CD4-positive, alpha-beta memory T cell (primary cell): ENCODE measurements at regions not wholly inside any gene's neighbourhood (a gene's known extent, or its start where the extent isn't known, plus 50 kb on each side); places are given as distances from the start of the nearest gene placed in this dataset.

Experiments
- CTCF ChIA-PET: fragments of 350-600 bp; sonication (Branson Sonifier 250); formaldehyde crosslinking; loops from one replicate; lab custom pipeline; 2021; ENCODE audit warnings: inconsistent platforms; ENCODE audit not compliant: partially characterized antibody; lab: Charles Lee
- POLR2A ChIA-PET: fragments of 350-600 bp; sonication (Branson Sonifier 250); formaldehyde crosslinking; loops from one replicate; lab custom pipeline; 2021; ENCODE audit not compliant: partially characterized antibody; lab: Charles Lee
- DNase-seq, 5 donors: peaks; one replicate each; pipeline versions ENCODE4 v3.0.0 to v3.0.0-alpha.2; 2020 to 2022; ENCODE audit warnings: mixed read lengths in 1 of 5
- H3K27ac ChIP-seq: one replicate; pipeline ENCODE4 v1.7.0; 2013; ENCODE audit warnings: low read depth, low read length
- H3K27me3 ChIP-seq: 2 replicates; pipeline ENCODE4 v1.7.0; 2013; ENCODE audit warnings: mild to moderate bottlenecking, low read length, moderate library complexity; ENCODE audit not compliant: insufficient read depth
- H3K36me3 ChIP-seq: 2 replicates; pipeline ENCODE4 v1.7.0; 2013; ENCODE audit warnings: mild to moderate bottlenecking, low read length, moderate library complexity; ENCODE audit not compliant: insufficient read depth
- H3K4me1 ChIP-seq: 2 replicates; pipeline ENCODE4 v1.7.0; 2013; ENCODE audit warnings: mild to moderate bottlenecking, low read length, moderate library complexity; ENCODE audit not compliant: insufficient read depth
- H3K4me3 ChIP-seq, 2 donors: one replicate each; pipeline ENCODE4 v1.7.0; 2013; ENCODE audit warnings: low read length in 2 of 2, mild to moderate bottlenecking in 1 of 2
- H3K9me3 ChIP-seq, 2 donors: one replicate each; pipeline ENCODE4 v1.7.0; 2013; ENCODE audit warnings: low read length in 2 of 2, control low read depth in 1 of 2; ENCODE audit not compliant: control insufficient read depth in 1 of 2
- H3K27ac Mint-ChIP-seq, 7 donors: one replicate each; pipeline ENCODE4 v1.8.0; 2020 to 2021; ENCODE audit warnings: mixed read lengths in 7 of 7, mild to moderate bottlenecking in 6 of 7, inconsistent platforms in 3 of 7, moderate library complexity in 3 of 7
- H3K27me3 Mint-ChIP-seq, 2 donors: one replicate each; pipeline ENCODE4 v1.8.0; 2020 to 2021; ENCODE audit warnings: mixed read lengths in 2 of 2
- H3K36me3 Mint-ChIP-seq, 2 donors: one replicate each; pipeline ENCODE4 v1.8.0; 2020 to 2021; ENCODE audit warnings: mixed read lengths in 2 of 2, inconsistent platforms in 1 of 2, mild to moderate bottlenecking in 1 of 2
- H3K4me1 Mint-ChIP-seq, 4 donors: one replicate each; pipeline ENCODE4 v1.8.0; 2020 to 2021; ENCODE audit warnings: mixed read lengths in 4 of 4, mild to moderate bottlenecking in 1 of 4
- H3K4me3 Mint-ChIP-seq, 8 donors: one replicate each; pipeline ENCODE4 v1.8.0; 2020 to 2021; ENCODE audit warnings: mixed read lengths in 8 of 8, mild to moderate bottlenecking in 7 of 8, moderate library complexity in 6 of 8, inconsistent platforms in 3 of 8
- H3K9me3 Mint-ChIP-seq, 8 donors: one replicate each; pipeline ENCODE4 v1.8.0; 2020 to 2021; ENCODE audit warnings: mixed read lengths in 8 of 8, mild to moderate bottlenecking in 5 of 8, inconsistent platforms in 3 of 8, moderate library complexity in 1 of 8
- intact Hi-C: fragments of 100-400 bp; cut with micrococcal nuclease; formaldehyde crosslinking; loops from one replicate; pipeline ENCODE4 v1.15.1; 2023

- H3K27ac Mint-ChIP-seq = no peak overlapping the region
- no peaks in the 10 kb centered on the region for H3K4me1 Mint-ChIP-seq
- Histone ChIP-seq H3K4me1 (no peaks in the 10 kb centered on the region), H3K27me3 (no peaks in the 10 kb centered on the region), H3K4me3 (no peak overlapping the region), H3K36me3 (no peaks in the 10 kb centered on the region), H3K27ac (no peak overlapping the region), H3K9me3 (no peaks in the 10 kb centered on the region)
- POLR2A ChIA-PET = no interaction called here
- CTCF ChIA-PET = no interaction called here
- no peak for DNase-seq
- H3K4me3 Mint-ChIP-seq = no peak overlapping the region
- H3K36me3 Mint-ChIP-seq = no peaks in the 10 kb centered on the region
- no peaks in the 10 kb centered on the region for H3K27me3 Mint-ChIP-seq
- peaks cover 2 to 19% (median 10%) of the 10 kb centered on the region in 8 donors for H3K9me3 Mint-ChIP-seq
- intact Hi-C loops = no loop called here
Measured at GRCh38 chr7:119665796-119666195, 607.2 kb upstream of the KCND2 start.

- Mint-ChIP-seq H3K4me1 (no peaks in the 10 kb centered on the region), H3K36me3 (no peaks in the 10 kb centered on the region), H3K9me3 (peaks cover 0 to 12% (median 5%) of the 10 kb centered on the region in 8 donors), H3K27me3 (no peaks in the 10 kb centered on the region), H3K4me3 (no peak overlapping the region), H3K27ac (no peak overlapping the region)
- Histone ChIP-seq H3K36me3 (no peaks in the 10 kb centered on the region), H3K4me3 (no peak overlapping the region), H3K27ac (no peak overlapping the region), H3K9me3 (no peaks in the 10 kb centered on the region), H3K4me1 (no peaks in the 10 kb centered on the region), H3K27me3 (no peaks in the 10 kb centered on the region)
- intact Hi-C loops = no loop called here
- DNase-seq = no peak
- POLR2A ChIA-PET = no interaction called here
- CTCF ChIA-PET = no interaction called here
Measured at GRCh38 chr7:119681336-119681735, 591.6 kb upstream of the KCND2 start.

- Histone ChIP-seq H3K36me3 (no peaks in the 10 kb centered on the region), H3K27me3 (no peaks in the 10 kb centered on the region), H3K4me1 (no peaks in the 10 kb centered on the region), H3K27ac (no peak overlapping the region), H3K4me3 (no peak overlapping the region), H3K9me3 (no peaks in the 10 kb centered on the region)
- intact Hi-C loops = no loop called here
- Mint-ChIP-seq H3K27me3 (no peaks in the 10 kb centered on the region), H3K36me3 (no peaks in the 10 kb centered on the region), H3K4me3 (no peak overlapping the region), H3K4me1 (no peaks in the 10 kb centered on the region), H3K9me3 (peaks cover 0 to 12% (median 4%) of the 10 kb centered on the region in 8 donors), H3K27ac (no peak overlapping the region)
- DNase-seq = no peak
- ChIA-PET CTCF (no interaction called here), POLR2A (no interaction called here)
Measured at GRCh38 chr7:119684763-119685162, 588.2 kb upstream of the KCND2 start.

- CTCF ChIA-PET = no interaction called here
- H3K36me3 Mint-ChIP-seq = no peaks in the 10 kb centered on the region
- intact Hi-C loops = no loop called here
Measured at GRCh38 chr7:119685906-119686305, 587.1 kb upstream of the KCND2 start.

GRCh38 chr7:119688831-119689230 lies 584.1 kb upstream of the KCND2 start:
- Histone ChIP-seq H3K27me3 (no peaks in the 10 kb centered on the region), H3K4me1 (no peaks in the 10 kb centered on the region), H3K4me3 (no peak overlapping the region), H3K36me3 (no peaks in the 10 kb centered on the region), H3K9me3 (no peaks in the 10 kb centered on the region), H3K27ac (no peak overlapping the region)
- CTCF ChIA-PET = no interaction called here
- no peak for DNase-seq
- H3K9me3 Mint-ChIP-seq = peaks cover 0 to 8% (median 3%) of the 10 kb centered on the region in 8 donors
- H3K4me3 Mint-ChIP-seq = no peak overlapping the region
- intact Hi-C loops = no loop called here
- H3K27me3 Mint-ChIP-seq = no peaks in the 10 kb centered on the region
- POLR2A ChIA-PET = no interaction called here
- no peak overlapping the region for H3K27ac Mint-ChIP-seq
- no peaks in the 10 kb centered on the region for H3K4me1 Mint-ChIP-seq
- H3K36me3 Mint-ChIP-seq = no peaks in the 10 kb centered on the region

More at GRCh38 chr7:119685906-119686305, 587.1 kb upstream of the KCND2 start:
- Histone ChIP-seq H3K9me3 (no peaks in the 10 kb centered on the region), H3K27ac (no peak overlapping the region), H3K4me1 (no peaks in the 10 kb centered on the region), H3K36me3 (no peaks in the 10 kb centered on the region), H3K27me3 (no peaks in the 10 kb centered on the region), H3K4me3 (no peak overlapping the region)
- Mint-ChIP-seq H3K4me1 (no peaks in the 10 kb centered on the region), H3K4me3 (no peak overlapping the region), H3K9me3 (peaks cover 0 to 11% (median 3%) of the 10 kb centered on the region in 8 donors), H3K27me3 (no peaks in the 10 kb centered on the region), H3K27ac (no peak overlapping the region)
- no peak for DNase-seq
- POLR2A ChIA-PET = no interaction called here

GRCh38 chr7:119692541-119692940 lies 580.4 kb upstream of the KCND2 start:
- ChIA-PET POLR2A (no interaction called here), CTCF (no interaction called here)
- Histone ChIP-seq H3K27me3 (no peaks in the 10 kb centered on the region), H3K9me3 (no peaks in the 10 kb centered on the region), H3K4me1 (no peaks in the 10 kb centered on the region), H3K36me3 (no peaks in the 10 kb centered on the region), H3K4me3 (no peak overlapping the region), H3K27ac (no peak overlapping the region)
- H3K36me3 Mint-ChIP-seq = no peaks in the 10 kb centered on the region
- H3K9me3 Mint-ChIP-seq = peaks cover 0 to 19% (median 5%) of the 10 kb centered on the region in 8 donors
- H3K4me3 Mint-ChIP-seq = no peak overlapping the region
- H3K4me1 Mint-ChIP-seq = no peaks in the 10 kb centered on the region
- no peak overlapping the region for H3K27ac Mint-ChIP-seq
- H3K27me3 Mint-ChIP-seq = no peaks in the 10 kb centered on the region
- DNase-seq = no peak
- intact Hi-C loops = no loop called here

- H3K27me3 ChIP-seq = no peaks in the 10 kb centered on the region
- ChIA-PET POLR2A (no interaction called here), CTCF (no interaction called here)
- Mint-ChIP-seq H3K4me3 (no peak overlapping the region), H3K36me3 (no peaks in the 10 kb centered on the region), H3K4me1 (no peaks in the 10 kb centered on the region), H3K27me3 (no peaks in the 10 kb centered on the region), H3K27ac (no peak overlapping the region), H3K9me3 (peaks cover 0 to 17% (median 7%) of the 10 kb centered on the region in 8 donors)
- H3K9me3 ChIP-seq = no peaks in the 10 kb centered on the region
- DNase-seq = no peak
- H3K4me1 ChIP-seq = no peaks in the 10 kb centered on the region
- H3K27ac ChIP-seq = no peak overlapping the region
- H3K4me3 ChIP-seq = no peak overlapping the region
- intact Hi-C loops = no loop called here
- no peaks in the 10 kb centered on the region for H3K36me3 ChIP-seq
Measured at GRCh38 chr7:119694506-119694905, 578.5 kb upstream of the KCND2 start.

GRCh38 chr7:119696336-119696735 lies 576.6 kb upstream of the KCND2 start:
- Histone ChIP-seq H3K4me3 (no peak overlapping the region), H3K27me3 (no peaks in the 10 kb centered on the region), H3K27ac (no peak overlapping the region), H3K4me1 (no peaks in the 10 kb centered on the region), H3K9me3 (no peaks in the 10 kb centered on the region), H3K36me3 (no peaks in the 10 kb centered on the region)
- Mint-ChIP-seq H3K27me3 (no peaks in the 10 kb centered on the region), H3K4me1 (no peaks in the 10 kb centered on the region), H3K4me3 (no peak overlapping the region), H3K36me3 (no peaks in the 10 kb centered on the region), H3K9me3 (peaks cover 0 to 17% (median 7%) of the 10 kb centered on the region in 8 donors), H3K27ac (no peak overlapping the region)
- CTCF ChIA-PET = no interaction called here
- POLR2A ChIA-PET = no interaction called here
- no peak for DNase-seq
- intact Hi-C loops = no loop called here
